ENCODE measurements at regions not wholly inside any gene's neighbourhood (a gene's known extent, or its start where the extent isn't known, plus 50 kb on each side); places are given as distances from the start of the nearest gene placed in this dataset.

GRCh38 chr2:62407401-62407800 is 98.6 kb downstream of the TMEM17 start:
- no peak for TF ChIP-seq CTCF (conservative IDR thresholded peaks at IDR 0.05)
- H3K27ac ChIP-seq = no peak overlapping the region

GRCh38 chr2:62406573-62407043 is 99.4 kb downstream of the TMEM17 start:
- no peak for TF ChIP-seq CTCF (conservative IDR thresholded peaks at IDR 0.05)
- no peak overlapping the region for H3K27ac ChIP-seq

GRCh38 chr2:62404913-62405312 is 101.1 kb downstream of the TMEM17 start:
- H3K27ac ChIP-seq = no peak overlapping the region
- TF ChIP-seq CTCF (conservative IDR thresholded peaks at IDR 0.05) = no peak

GRCh38 chr2:62402156-62402555 is 103.8 kb downstream of the TMEM17 start:
- no peak for TF ChIP-seq CTCF (conservative IDR thresholded peaks at IDR 0.05)

GRCh38 chr2:62398356-62398755 is 107.6 kb downstream of the TMEM17 start:
- H3K27ac ChIP-seq = no peak overlapping the region
- TF ChIP-seq CTCF (conservative IDR thresholded peaks at IDR 0.05) = no peak

More at GRCh38 chr2:62402156-62402555, 103.8 kb downstream of the TMEM17 start:
- no peak overlapping the region for H3K27ac ChIP-seq

- TF ChIP-seq CTCF (conservative IDR thresholded peaks at IDR 0.05) = no peak
- no peak overlapping the region for H3K27ac ChIP-seq
Observed at GRCh38 chr2:62396880-62397279, 109.1 kb downstream of the TMEM17 start.

- no peak overlapping the region for H3K27ac ChIP-seq
- no peak for TF ChIP-seq CTCF (conservative IDR thresholded peaks at IDR 0.05)
Observed at GRCh38 chr2:62393293-62393692, 112.7 kb downstream of the TMEM17 start.
